Islet precursor cell (in vitro differentiated cells): ENCODE measurements at regions not wholly inside any gene's neighbourhood (a gene's known extent, or its start where the extent isn't known, plus 50 kb on each side); places are given as distances from the start of the nearest gene placed in this dataset.
A peak's percentile ranks its signal among the peaks of the same experiment; 100 is the strongest.

Experiments
- DNase-seq: peaks from one replicate; pipeline ENCODE4 v3.0.0-alpha.2; 2018

DNA sequence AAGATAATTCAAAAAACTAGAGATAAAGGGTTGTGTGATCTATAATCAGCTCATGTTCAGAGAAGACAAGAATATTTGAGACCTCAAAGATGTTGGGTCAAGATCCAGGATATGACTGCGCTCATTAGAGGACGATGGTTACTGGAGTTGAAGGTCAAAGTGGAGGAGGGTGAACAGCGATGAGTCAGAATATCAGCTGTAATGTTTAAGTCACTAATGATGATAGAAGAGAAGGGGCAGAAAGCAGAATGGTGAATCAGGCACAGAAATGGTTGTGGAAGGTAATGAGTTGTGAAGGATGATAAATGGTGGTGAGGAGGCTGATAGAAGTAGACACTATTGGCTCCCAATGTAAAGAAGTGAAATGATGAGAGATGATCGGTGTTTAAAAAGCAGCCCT, 540.3 kb downstream of the INHBA start:
- no peak for DNase-seq

DNA sequence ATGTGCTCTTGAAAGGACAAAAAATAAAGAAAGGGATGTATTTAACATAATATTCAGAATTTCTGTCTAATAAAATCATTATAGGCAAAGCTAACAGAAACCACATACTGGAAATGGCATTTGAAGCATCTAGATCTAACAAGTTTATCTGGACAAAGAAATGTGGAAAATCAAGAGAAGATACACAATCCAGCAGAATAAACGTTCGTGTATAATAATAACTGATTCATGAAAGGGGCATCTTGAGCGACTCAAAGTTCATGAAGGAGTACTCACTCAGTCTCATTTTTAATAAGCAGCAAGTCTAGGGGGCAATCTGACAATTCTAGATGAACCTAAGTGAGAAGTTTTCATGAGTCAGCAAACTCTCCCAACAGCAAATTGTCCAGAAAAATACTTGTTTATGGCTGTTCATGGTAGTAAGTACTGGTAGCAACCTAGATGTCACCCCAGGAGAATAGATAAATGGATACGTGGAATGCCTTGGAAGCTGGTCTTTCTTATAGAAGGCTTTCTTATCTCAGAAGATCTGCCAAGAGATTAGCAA, 541.8 kb downstream of the INHBA start:
- DNase-seq, result no peak

- DNase-seq, result no peak
Observed at GRCh38 chr7:41156268-41156667, 546.6 kb downstream of the INHBA start.

DNA sequence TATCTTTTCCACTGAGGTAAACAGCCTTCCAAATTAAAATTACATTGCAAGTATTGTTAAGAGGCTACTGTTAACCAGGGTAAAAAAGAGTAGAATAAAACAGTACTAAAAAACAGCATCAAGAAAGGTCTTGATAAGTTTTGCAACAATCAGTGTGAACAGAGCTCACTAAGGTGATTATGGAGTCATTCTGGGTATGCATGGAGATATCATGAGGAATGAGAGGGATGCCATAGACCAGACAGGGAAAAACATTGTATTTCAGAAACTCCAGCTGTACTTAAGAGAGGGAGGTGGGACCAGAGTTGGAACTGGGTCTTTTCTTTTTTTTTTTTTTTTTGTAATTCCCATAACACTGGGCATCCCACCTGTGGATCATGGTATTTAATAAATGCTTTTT, 549.6 kb downstream of the INHBA start:
- DNase-seq, result no peak

DNA sequence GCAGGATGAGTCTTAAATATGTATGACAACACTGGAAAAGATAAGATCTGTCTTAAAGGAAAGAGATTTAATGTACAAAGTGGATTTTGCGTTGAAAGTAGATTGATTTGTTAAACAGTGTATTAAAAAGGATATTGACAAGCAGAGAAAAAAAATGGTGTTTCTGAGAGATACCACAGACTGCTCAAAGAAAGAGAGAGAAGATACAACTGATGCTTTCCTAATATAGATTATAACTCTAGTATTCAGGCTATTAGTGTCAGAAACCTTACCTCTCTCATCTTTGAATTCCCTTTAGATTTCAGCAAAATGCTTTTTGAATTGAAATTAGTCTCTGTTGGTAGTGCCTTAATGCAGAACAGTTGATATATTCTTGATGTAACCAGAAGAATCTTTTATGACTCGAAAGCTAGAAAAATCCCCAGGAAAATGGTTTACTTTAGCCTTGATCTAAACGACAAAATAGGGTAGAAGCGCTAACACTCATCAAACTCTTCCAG, 550.7 kb downstream of the INHBA start:
- no peak for DNase-seq

GRCh38 chr7:41149576-41149975, 553.3 kb downstream of the INHBA start:
- DNase-seq, result no peak

- DNase-seq, result no peak
Observed at GRCh38 chr7:41148521-41148951, 554.4 kb downstream of the INHBA start.

DNA sequence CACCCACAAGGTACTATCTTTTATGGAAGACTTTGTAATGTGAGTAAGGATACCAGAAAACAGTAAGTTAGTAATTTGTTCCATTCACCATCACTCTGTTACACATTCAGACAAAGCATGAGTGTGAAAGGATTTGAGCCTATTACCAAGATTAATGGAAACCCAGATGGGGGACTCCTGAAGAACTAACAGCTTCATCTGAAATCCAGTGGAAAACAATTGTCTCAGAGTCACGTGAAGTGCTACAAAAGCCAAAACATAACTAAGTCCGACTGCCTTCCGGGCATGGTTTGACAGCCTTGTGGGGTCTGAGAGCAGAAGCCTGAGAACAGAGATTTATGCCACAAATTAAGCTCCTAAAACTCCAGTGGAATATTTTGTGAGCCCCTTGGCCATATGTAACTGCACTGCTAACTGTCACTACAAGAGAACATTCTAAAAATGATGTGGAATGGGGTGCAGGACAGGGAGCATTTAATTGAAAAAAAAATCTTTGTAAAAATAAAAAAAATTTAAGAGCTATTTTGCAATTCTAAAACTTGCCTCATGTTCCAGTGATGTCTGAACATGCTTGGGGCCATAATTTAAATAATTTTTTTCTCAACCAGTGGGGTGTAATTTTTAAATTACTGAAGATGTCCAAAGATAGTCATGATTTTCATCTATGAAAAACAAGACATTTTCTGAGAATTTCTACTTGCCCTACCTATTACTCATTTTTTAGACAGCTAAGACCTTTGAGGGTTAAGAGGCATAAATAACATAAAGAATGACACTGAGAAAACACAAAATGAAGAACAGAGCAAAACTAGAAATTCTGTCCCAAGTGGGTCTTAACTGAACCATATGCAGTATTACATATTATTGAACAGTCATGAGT, 555.0 kb downstream of the INHBA start:
- DNase-seq, result no peak

GRCh38 chr7:41146429-41146828, 556.5 kb downstream of the INHBA start:
- no peak for DNase-seq

DNA sequence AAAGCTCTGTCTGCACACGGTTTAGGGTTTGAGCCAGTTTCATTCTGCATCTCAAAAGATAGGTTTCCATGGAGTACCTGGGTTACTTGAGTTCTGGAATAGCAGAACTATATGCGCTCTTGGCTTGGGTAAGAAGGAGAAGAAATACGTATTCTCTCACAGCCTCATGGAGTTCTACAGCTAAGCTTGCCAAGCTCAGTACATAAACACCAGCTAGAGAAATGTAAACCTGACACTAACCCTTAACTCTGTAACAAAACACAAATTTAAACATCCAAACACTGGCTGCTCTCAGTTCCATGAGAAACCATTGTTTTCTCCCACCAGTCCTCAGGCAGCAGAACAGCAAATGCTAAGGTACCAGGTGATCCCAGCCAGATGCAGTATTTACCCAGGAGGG, 557.2 kb downstream of the INHBA start:
- no peak for DNase-seq

DNA sequence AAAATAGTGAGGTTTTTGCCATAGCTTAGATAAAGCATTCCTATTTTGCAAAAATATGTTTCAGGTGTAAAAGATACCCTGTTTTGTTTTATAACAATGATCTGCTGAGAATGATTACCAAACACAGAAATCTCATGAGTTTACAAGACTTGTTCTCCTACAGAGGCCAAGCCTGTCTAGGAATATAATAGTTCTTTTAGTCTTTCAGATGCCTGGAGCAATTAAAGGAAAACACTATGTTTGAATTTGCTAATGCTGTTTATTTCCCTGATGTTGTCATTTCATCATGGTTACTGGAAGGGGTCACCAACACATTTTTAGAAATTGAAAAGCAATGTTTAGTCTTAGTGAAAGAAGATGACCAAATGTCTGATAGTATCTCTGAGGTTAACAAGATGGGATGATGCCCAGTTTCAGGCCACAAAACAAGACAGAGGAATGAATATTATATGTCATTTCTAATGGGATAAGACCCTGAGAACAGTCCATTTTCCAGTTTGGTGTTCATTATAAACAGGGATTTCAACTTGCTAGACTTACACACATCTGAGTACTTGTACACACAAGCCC, 559.9 kb downstream of the INHBA start:
- no peak for DNase-seq

- no peak for DNase-seq
Observed at GRCh38 chr7:41139789-41140188, 563.1 kb downstream of the INHBA start.

DNA sequence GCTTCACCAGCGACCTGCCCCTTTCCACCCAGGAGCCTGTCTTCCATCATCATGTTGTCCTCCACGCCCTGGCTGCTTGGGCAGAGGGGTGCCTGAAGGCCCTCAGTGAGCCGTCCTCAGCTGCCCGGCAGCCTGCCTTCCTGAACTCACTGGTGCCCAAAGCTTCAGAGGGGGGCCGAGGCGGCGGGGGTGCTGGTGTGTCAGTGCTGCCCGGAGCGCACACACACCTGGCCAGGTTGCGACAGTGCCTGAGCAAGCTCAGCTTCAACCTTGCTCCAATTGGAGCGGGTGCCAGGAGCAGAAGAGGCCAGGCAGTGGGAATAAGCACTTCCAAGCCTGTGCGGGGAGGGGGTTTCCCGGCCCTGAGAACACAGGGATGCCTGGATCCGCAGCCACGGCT, 566.3 kb downstream of the INHBA start:
- no peak for DNase-seq

- no peak for DNase-seq
Observed at GRCh38 chr7:41135511-41135910, 567.4 kb downstream of the INHBA start.

GRCh38 chr7:41134300-41135255, 568.3 kb downstream of the INHBA start:
- peak; percentile 77 for DNase-seq

DNA sequence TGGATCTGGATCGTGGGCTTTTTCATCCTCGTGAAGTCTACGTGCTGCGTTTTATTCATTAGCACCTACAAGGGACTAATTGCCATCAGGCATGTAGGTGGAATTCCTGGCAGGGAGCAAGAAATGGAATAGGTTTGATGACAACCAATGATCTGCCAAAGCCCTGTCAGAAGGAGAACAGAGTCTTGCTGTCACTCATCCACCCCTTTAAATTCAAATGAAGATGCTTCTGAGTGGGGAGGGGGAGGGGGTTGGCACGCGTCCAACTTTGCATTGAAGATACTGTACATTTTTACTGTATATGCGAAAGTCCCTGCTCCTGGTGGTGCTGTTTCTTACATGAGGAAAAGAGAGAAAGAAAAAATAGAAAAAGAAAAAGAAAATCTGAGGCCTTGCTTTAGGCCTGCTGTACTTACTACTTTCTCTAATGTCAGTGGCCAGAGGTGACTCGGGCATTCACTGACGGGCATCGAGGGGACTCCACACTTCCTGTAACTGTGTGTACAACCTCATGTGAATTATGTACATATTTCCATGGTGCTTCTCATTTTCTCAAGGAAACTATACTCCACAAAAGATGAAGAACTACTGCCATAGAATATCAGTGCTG, 569.1 kb downstream of the INHBA start:
- DNase-seq, result no peak

- no peak for DNase-seq
Observed at GRCh38 chr7:41131956-41132355, 570.9 kb downstream of the INHBA start.

DNA sequence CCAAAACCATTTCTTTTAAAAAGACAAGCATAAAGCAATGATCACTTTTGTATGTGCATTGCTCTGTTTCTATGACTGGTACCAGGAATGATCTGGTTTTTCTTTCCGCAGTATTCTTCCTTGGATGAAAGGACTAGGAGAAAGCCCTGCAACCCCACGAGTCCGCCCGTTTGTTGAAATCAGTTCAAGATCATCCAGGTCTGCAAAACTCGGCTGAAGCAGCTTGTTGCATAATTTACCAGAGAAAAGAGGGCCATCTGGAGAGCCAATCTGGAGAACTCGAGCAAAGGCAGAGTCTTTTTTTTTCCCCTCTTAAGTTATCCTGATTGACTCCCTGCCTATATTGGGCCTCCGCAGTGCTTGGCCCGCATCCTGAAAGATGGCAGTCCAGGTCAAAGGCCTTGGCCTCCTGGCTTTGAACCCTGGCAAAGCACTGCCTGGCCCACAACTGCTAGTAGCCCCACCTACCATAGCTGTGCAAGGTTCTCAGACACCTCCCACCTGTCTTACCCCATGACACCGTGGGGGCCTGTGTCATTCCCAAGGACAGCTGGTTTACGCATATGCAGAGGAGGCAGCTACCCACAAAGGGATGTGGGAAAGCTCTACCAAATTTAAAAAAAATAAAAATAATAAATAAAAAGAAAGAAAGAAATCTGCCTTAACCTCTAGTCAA, 572.2 kb downstream of the INHBA start:
- DNase-seq, result no peak

GRCh38 chr7:41130086-41130485, 572.8 kb downstream of the INHBA start:
- DNase-seq, result no peak

- no peak for DNase-seq
Observed at GRCh38 chr7:41125343-41125742, 577.5 kb downstream of the INHBA start.

- DNase-seq, result no peak
Observed at GRCh38 chr7:41122256-41122987, 580.5 kb downstream of the INHBA start.
